ENCODE measurements at regions not wholly inside any gene's neighbourhood (a gene's known extent, or its start where the extent isn't known, plus 50 kb on each side); places are given as distances from the start of the nearest gene placed in this dataset.

- Histone ChIP-seq H3K27ac (no peak overlapping the region), H3K4me1 (no peaks in the 10 kb centered on the region), H3K27me3 (no peaks in the 10 kb centered on the region), H3K4me3 (no peak overlapping the region), H3K36me3 (no peaks in the 10 kb centered on the region), H3K9me3 (no peaks in the 10 kb centered on the region)
- DNase-seq (ENCODE audit: extremely low spot score in 2 of 2), result no peak
- TF ChIP-seq POLR2A (IDR thresholded peaks at IDR 0.05), result no peak
- TF ChIP-seq POLR2AphosphoS5 (IDR thresholded peaks at IDR 0.05; ENCODE audit: insufficient read depth in 1 of 2, low read depth in 1 of 2), result no peak
- TF ChIP-seq CTCF (IDR thresholded peaks at IDR 0.05), result no peak
- intact Hi-C loops (cut with DNase I), result no loop called here
Observed at GRCh38 chr15:26477044-26477443, 295.8 kb downstream of the GABRB3 start.

GRCh38 chr15:26475554-26475953 is 297.3 kb downstream of the GABRB3 start:
- H3K9me3 ChIP-seq, result no peaks in the 10 kb centered on the region
- no peaks in the 10 kb centered on the region for H3K36me3 ChIP-seq
- no peaks in the 10 kb centered on the region for H3K27me3 ChIP-seq
- no peaks in the 10 kb centered on the region for H3K4me1 ChIP-seq
- no peak overlapping the region for H3K4me3 ChIP-seq
- intact Hi-C loops (cut with DNase I), result no loop called here
- TF ChIP-seq POLR2AphosphoS5 (IDR thresholded peaks at IDR 0.05; ENCODE audit: insufficient read depth in 1 of 2, low read depth in 1 of 2) (no peak), POLR2A (IDR thresholded peaks at IDR 0.05) (no peak), CTCF (IDR thresholded peaks at IDR 0.05) (no peak)
- no peak overlapping the region for H3K27ac ChIP-seq
- no peak for DNase-seq (ENCODE audit: extremely low spot score in 2 of 2)

GRCh38 chr15:26472661-26473060 is 300.2 kb downstream of the GABRB3 start:
- H3K9me3 ChIP-seq, result no peaks in the 10 kb centered on the region
- no peaks in the 10 kb centered on the region for H3K27me3 ChIP-seq
- intact Hi-C loops (cut with DNase I), result no loop called here
- H3K36me3 ChIP-seq, result no peaks in the 10 kb centered on the region
- H3K4me1 ChIP-seq, result no peaks in the 10 kb centered on the region
- TF ChIP-seq POLR2AphosphoS5 (IDR thresholded peaks at IDR 0.05; ENCODE audit: insufficient read depth in 1 of 2, low read depth in 1 of 2) (no peak), POLR2A (IDR thresholded peaks at IDR 0.05) (no peak), CTCF (IDR thresholded peaks at IDR 0.05) (no peak)
- no peak overlapping the region for H3K4me3 ChIP-seq
- no peak for DNase-seq (ENCODE audit: extremely low spot score in 2 of 2)
- no peak overlapping the region for H3K27ac ChIP-seq

- Histone ChIP-seq H3K36me3 (no peaks in the 10 kb centered on the region), H3K9me3 (no peaks in the 10 kb centered on the region), H3K27me3 (no peaks in the 10 kb centered on the region), H3K4me3 (no peak overlapping the region), H3K4me1 (no peaks in the 10 kb centered on the region), H3K27ac (no peak overlapping the region)
- intact Hi-C loops (cut with DNase I), result no loop called here
- DNase-seq (ENCODE audit: extremely low spot score in 2 of 2), result no peak
- TF ChIP-seq CTCF (IDR thresholded peaks at IDR 0.05), result no peak
- no peak for TF ChIP-seq POLR2AphosphoS5 (IDR thresholded peaks at IDR 0.05; ENCODE audit: insufficient read depth in 1 of 2, low read depth in 1 of 2)
- no peak for TF ChIP-seq POLR2A (IDR thresholded peaks at IDR 0.05)
Observed at GRCh38 chr15:26461847-26462608, 310.8 kb downstream of the GABRB3 start.

GRCh38 chr15:26460165-26460564 is 312.7 kb downstream of the GABRB3 start:
- DNase-seq (ENCODE audit: extremely low spot score in 2 of 2), result no peak
- H3K4me1 ChIP-seq, result no peaks in the 10 kb centered on the region
- intact Hi-C loops (cut with DNase I), result no loop called here
- H3K36me3 ChIP-seq, result no peaks in the 10 kb centered on the region
- H3K27ac ChIP-seq, result no peak overlapping the region
- H3K9me3 ChIP-seq, result no peaks in the 10 kb centered on the region
- no peak for TF ChIP-seq CTCF (IDR thresholded peaks at IDR 0.05)
- TF ChIP-seq POLR2A (IDR thresholded peaks at IDR 0.05), result no peak
- no peak for TF ChIP-seq POLR2AphosphoS5 (IDR thresholded peaks at IDR 0.05; ENCODE audit: insufficient read depth in 1 of 2, low read depth in 1 of 2)
- no peaks in the 10 kb centered on the region for H3K27me3 ChIP-seq
- no peak overlapping the region for H3K4me3 ChIP-seq

Data from vagina (tissue), 2 donors.